Ovary (tissue), 3 donors: ENCODE measurements at regions not wholly inside any gene's neighbourhood (a gene's known extent, or its start where the extent isn't known, plus 50 kb on each side); places are given as distances from the start of the nearest gene placed in this dataset.

Experiments used
- EP300 ChIP-seq: sonication (generic); formaldehyde crosslinking; IDR thresholded peaks from one replicate; pipeline ENCODE4 v1.6.1; 2017; ENCODE audit warnings: antibody characterized with exemption
- POLR2A ChIP-seq: fragments of 450-650 bp; IDR thresholded peaks from one replicate; pipeline ENCODE4 v1.6.1; 2017; ENCODE audit warnings: antibody characterized with exemption, mild to moderate bottlenecking, moderate library complexity
- TF ChIP-seq, protein P1 (sequence below), 3 donors: fragments of 450-650 bp in 2 of 3; fragments of 200-600 bp in 1 of 3; IDR thresholded peaks; one replicate each; pipeline versions ENCODE4 v1.5.1 to v1.8.0; 2016 to 2022; ENCODE audit warnings: antibody characterized with exemption in 3 of 3, mild to moderate bottlenecking in 1 of 3
- donor health status: DM: no; HTN: no; CAD: no.

DNA sequence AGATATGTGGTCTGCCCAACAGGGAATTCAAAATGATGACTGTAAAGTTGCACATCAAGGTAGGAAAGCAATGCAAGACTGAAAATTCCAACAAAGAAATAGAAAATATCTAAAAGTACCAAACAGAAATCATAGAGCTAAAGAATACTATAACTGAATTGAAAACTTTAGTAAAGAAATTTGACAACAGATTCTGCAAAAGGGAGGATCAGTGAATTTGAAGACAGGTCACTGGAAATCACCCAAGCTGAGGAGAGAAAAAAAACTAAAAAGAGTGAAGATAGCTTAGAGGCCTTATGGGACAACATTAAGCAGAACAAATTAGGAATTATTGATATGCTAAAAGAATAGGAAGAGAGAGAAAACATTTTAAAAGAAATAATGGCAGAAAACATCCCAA lies 240.6 kb downstream of the SNX13 start:
- TF ChIP-seq, protein P1, sequence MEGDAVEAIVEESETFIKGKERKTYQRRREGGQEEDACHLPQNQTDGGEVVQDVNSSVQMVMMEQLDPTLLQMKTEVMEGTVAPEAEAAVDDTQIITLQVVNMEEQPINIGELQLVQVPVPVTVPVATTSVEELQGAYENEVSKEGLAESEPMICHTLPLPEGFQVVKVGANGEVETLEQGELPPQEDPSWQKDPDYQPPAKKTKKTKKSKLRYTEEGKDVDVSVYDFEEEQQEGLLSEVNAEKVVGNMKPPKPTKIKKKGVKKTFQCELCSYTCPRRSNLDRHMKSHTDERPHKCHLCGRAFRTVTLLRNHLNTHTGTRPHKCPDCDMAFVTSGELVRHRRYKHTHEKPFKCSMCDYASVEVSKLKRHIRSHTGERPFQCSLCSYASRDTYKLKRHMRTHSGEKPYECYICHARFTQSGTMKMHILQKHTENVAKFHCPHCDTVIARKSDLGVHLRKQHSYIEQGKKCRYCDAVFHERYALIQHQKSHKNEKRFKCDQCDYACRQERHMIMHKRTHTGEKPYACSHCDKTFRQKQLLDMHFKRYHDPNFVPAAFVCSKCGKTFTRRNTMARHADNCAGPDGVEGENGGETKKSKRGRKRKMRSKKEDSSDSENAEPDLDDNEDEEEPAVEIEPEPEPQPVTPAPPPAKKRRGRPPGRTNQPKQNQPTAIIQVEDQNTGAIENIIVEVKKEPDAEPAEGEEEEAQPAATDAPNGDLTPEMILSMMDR (IDR thresholded peaks at IDR 0.05): no peak
- no peak for TF ChIP-seq POLR2A
- TF ChIP-seq EP300: no peak
